Hepatocyte (in vitro differentiated cells): ENCODE measurements at regions not wholly inside any gene's neighbourhood (a gene's known extent, or its start where the extent isn't known, plus 50 kb on each side); places are given as distances from the start of the nearest gene placed in this dataset.

Experiments
- EZH2 ChIP-seq: fragments of 200-600 bp; sonication (generic); IDR thresholded peaks from 2 replicates; pipeline ENCODE4 v1.6.1; 2016; ENCODE audit warnings: antibody characterized with exemption, mild to moderate bottlenecking, borderline replicate concordance
- EZH2phosphoT487 ChIP-seq: fragments of 200-600 bp; sonication (generic); IDR thresholded peaks from one replicate; pipeline ENCODE4 v1.6.1; 2018; ENCODE audit warnings: antibody characterized with exemption, mild to moderate bottlenecking, low read depth, moderate library complexity; ENCODE audit not compliant: unreplicated experiment, severe bottlenecking
- TF ChIP-seq, protein P1 (sequence below): fragments of 200-600 bp; sonication (generic); IDR thresholded peaks from 2 replicates; pipeline ENCODE4 v1.5.1; 2016; ENCODE audit warnings: antibody characterized with exemption, mild to moderate bottlenecking; ENCODE audit not compliant: poor library complexity

DNA sequence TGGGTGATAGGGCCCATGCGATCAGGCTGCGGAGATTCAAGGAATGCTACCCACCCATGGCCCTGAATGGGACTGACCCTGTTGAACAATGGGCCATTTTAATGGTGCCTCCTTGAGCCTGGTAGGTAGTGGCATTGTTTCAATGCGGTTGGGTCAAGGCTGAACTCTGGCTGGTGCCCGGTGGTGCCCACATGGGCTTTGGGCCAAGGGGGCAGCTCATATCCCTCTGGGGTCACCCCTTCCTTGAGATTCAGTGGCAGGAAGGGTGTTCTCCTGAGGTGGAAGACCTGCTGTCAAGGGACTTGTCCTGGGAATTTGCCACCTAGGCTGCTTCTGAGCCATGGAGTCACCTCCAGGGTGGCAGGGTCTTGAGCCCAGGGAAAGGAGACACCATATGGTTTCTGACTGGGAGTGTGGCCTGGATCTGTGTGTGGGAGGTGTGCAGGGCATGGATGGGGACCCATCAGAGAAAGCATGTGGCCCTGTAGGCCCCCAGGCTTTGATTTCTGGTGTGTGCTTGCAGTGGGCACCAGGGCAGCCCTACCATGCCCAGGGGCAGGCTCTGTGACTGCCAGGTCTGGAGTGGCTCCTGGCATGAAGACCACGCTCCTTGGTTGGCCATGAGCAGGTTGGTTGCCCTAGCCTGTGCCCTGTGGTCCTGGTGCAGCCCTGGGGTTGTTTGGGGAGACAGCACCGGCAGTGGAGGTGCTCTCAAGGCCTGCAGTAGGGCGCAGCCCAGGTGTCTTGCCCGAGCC is 199.9 kb downstream of the UBE3A start:
- TF ChIP-seq, protein P1, sequence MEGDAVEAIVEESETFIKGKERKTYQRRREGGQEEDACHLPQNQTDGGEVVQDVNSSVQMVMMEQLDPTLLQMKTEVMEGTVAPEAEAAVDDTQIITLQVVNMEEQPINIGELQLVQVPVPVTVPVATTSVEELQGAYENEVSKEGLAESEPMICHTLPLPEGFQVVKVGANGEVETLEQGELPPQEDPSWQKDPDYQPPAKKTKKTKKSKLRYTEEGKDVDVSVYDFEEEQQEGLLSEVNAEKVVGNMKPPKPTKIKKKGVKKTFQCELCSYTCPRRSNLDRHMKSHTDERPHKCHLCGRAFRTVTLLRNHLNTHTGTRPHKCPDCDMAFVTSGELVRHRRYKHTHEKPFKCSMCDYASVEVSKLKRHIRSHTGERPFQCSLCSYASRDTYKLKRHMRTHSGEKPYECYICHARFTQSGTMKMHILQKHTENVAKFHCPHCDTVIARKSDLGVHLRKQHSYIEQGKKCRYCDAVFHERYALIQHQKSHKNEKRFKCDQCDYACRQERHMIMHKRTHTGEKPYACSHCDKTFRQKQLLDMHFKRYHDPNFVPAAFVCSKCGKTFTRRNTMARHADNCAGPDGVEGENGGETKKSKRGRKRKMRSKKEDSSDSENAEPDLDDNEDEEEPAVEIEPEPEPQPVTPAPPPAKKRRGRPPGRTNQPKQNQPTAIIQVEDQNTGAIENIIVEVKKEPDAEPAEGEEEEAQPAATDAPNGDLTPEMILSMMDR: no peak
- no peak for TF ChIP-seq EZH2
- no peak for TF ChIP-seq EZH2phosphoT487
